Activated CD4-positive, alpha-beta T cell treated with anti-CD3 and anti-CD28 coated beads, Interleukin-2, amount 10 ng/mL, durations not matched to agents 7 days and 5 days (primary cell): ENCODE measurements at regions not wholly inside any gene's neighbourhood (a gene's known extent, or its start where the extent isn't known, plus 50 kb on each side); places are given as distances from the start of the nearest gene placed in this dataset.

Experiments used
- CTCF ChIA-PET: fragments of 350-600 bp; sonication (Branson Sonifier 250); formaldehyde crosslinking; loops from one replicate; lab custom pipeline; 2021; ENCODE audit warnings: antibody characterized with exemption; lab: Charles Lee
- POLR2A ChIA-PET: fragments of 350-600 bp; sonication (Branson Sonifier 250); formaldehyde crosslinking; loops from one replicate; lab custom pipeline; 2021; ENCODE audit warnings: antibody characterized with exemption; lab: Charles Lee
- DNase-seq: peaks from one replicate; pipeline ENCODE4 v3.0.0-alpha.2; 2020
- H3K27ac Mint-ChIP-seq: one replicate; pipeline ENCODE4 v1.8.0; 2021; ENCODE audit warnings: mild to moderate bottlenecking, moderate library complexity, mixed read lengths
- H3K27me3 Mint-ChIP-seq: one replicate; pipeline ENCODE4 v1.8.0; 2021; ENCODE audit warnings: mixed read lengths
- H3K36me3 Mint-ChIP-seq: one replicate; pipeline ENCODE4 v1.8.0; 2021; ENCODE audit warnings: low read depth, mixed read lengths
- H3K4me1 Mint-ChIP-seq: one replicate; pipeline ENCODE4 v1.8.0; 2021; ENCODE audit warnings: mixed read lengths
- H3K4me3 Mint-ChIP-seq: one replicate; pipeline ENCODE4 v1.8.0; 2021; ENCODE audit warnings: mild to moderate bottlenecking, moderate library complexity, mixed read lengths
- H3K9me3 Mint-ChIP-seq: one replicate; pipeline ENCODE4 v1.8.0; 2021; ENCODE audit warnings: mixed read lengths

- H3K36me3 Mint-ChIP-seq = no peaks in the 10 kb centered on the region
- peaks cover 3% of the 10 kb centered on the region for H3K9me3 Mint-ChIP-seq
- ChIA-PET POLR2A (no interaction called here), CTCF (no interaction called here)
- no peak overlapping the region for H3K27ac Mint-ChIP-seq
- no peaks in the 10 kb centered on the region for H3K4me1 Mint-ChIP-seq
- H3K4me3 Mint-ChIP-seq = no peak overlapping the region
- no peaks in the 10 kb centered on the region for H3K27me3 Mint-ChIP-seq
- DNase-seq = no peak
These were observed 2786.9 kb upstream of the PCDH20 start for GRCh38 chr13:64202517-64202916.

GRCh38 chr13:64197232-64197631 lies 2781.6 kb upstream of the PCDH20 start:
- no peaks in the 10 kb centered on the region for H3K9me3 Mint-ChIP-seq

GRCh38 chr13:64186503-64187250 lies 2771.0 kb upstream of the PCDH20 start:
- ChIA-PET POLR2A (no interaction called here), CTCF (no interaction called here)
- H3K4me1 Mint-ChIP-seq = no peaks in the 10 kb centered on the region
- no peak overlapping the region for H3K27ac Mint-ChIP-seq
- peaks cover 3% of the 10 kb centered on the region for H3K9me3 Mint-ChIP-seq
- DNase-seq = no peak
- H3K36me3 Mint-ChIP-seq = no peaks in the 10 kb centered on the region
- no peaks in the 10 kb centered on the region for H3K27me3 Mint-ChIP-seq
- H3K4me3 Mint-ChIP-seq = no peak overlapping the region

More at GRCh38 chr13:64197232-64197631, 2781.6 kb upstream of the PCDH20 start:
- ChIA-PET CTCF (no interaction called here), POLR2A (no interaction called here)
- Mint-ChIP-seq H3K4me1 (no peaks in the 10 kb centered on the region), H3K36me3 (no peaks in the 10 kb centered on the region), H3K4me3 (no peak overlapping the region), H3K27ac (no peak overlapping the region), H3K27me3 (no peaks in the 10 kb centered on the region)
- DNase-seq = no peak

GRCh38 chr13:64186071-64186470 lies 2770.4 kb upstream of the PCDH20 start:
- Mint-ChIP-seq H3K27me3 (no peaks in the 10 kb centered on the region), H3K36me3 (no peaks in the 10 kb centered on the region), H3K4me3 (no peak overlapping the region), H3K4me1 (no peaks in the 10 kb centered on the region), H3K27ac (no peak overlapping the region), H3K9me3 (peaks cover 3% of the 10 kb centered on the region)
- no peak for DNase-seq
- ChIA-PET POLR2A (no interaction called here), CTCF (no interaction called here)

- H3K4me1 Mint-ChIP-seq = no peaks in the 10 kb centered on the region
- no peak overlapping the region for H3K27ac Mint-ChIP-seq
- no peak for DNase-seq
- no peak overlapping the region for H3K4me3 Mint-ChIP-seq
- ChIA-PET POLR2A (no interaction called here), CTCF (no interaction called here)
- no peaks in the 10 kb centered on the region for H3K36me3 Mint-ChIP-seq
- peaks cover 11% of the 10 kb centered on the region for H3K9me3 Mint-ChIP-seq
- no peaks in the 10 kb centered on the region for H3K27me3 Mint-ChIP-seq
These were observed 2765.1 kb upstream of the PCDH20 start for GRCh38 chr13:64180756-64181155.

GRCh38 chr13:64165826-64166225 lies 2750.2 kb upstream of the PCDH20 start:
- no peak overlapping the region for H3K4me3 Mint-ChIP-seq
- CTCF ChIA-PET = no interaction called here

GRCh38 chr13:64164435-64164834 lies 2748.8 kb upstream of the PCDH20 start:
- no peak overlapping the region for H3K27ac Mint-ChIP-seq
- POLR2A ChIA-PET = no interaction called here

More at GRCh38 chr13:64165826-64166225, 2750.2 kb upstream of the PCDH20 start:
- H3K27ac Mint-ChIP-seq = no peak overlapping the region
- POLR2A ChIA-PET = no interaction called here
- H3K9me3 Mint-ChIP-seq = peaks cover 3% of the 10 kb centered on the region
- no peaks in the 10 kb centered on the region for H3K4me1 Mint-ChIP-seq
- H3K36me3 Mint-ChIP-seq = no peaks in the 10 kb centered on the region
- no peaks in the 10 kb centered on the region for H3K27me3 Mint-ChIP-seq
- DNase-seq = no peak

GRCh38 chr13:64160479-64160878 lies 2744.8 kb upstream of the PCDH20 start:
- H3K4me3 Mint-ChIP-seq = no peak overlapping the region
- CTCF ChIA-PET = no interaction called here
- peaks cover 4% of the 10 kb centered on the region for H3K9me3 Mint-ChIP-seq
- no peaks in the 10 kb centered on the region for H3K27me3 Mint-ChIP-seq
- no peaks in the 10 kb centered on the region for H3K4me1 Mint-ChIP-seq
- no peaks in the 10 kb centered on the region for H3K36me3 Mint-ChIP-seq
- H3K27ac Mint-ChIP-seq = no peak overlapping the region
- no peak for DNase-seq
- POLR2A ChIA-PET = no interaction called here

More at GRCh38 chr13:64164435-64164834, 2748.8 kb upstream of the PCDH20 start:
- H3K36me3 Mint-ChIP-seq = no peaks in the 10 kb centered on the region
- H3K4me1 Mint-ChIP-seq = no peaks in the 10 kb centered on the region
- H3K27me3 Mint-ChIP-seq = no peaks in the 10 kb centered on the region
- peaks cover 4% of the 10 kb centered on the region for H3K9me3 Mint-ChIP-seq
- DNase-seq = no peak
- CTCF ChIA-PET = no interaction called here
- no peak overlapping the region for H3K4me3 Mint-ChIP-seq

- ChIA-PET POLR2A (no interaction called here), CTCF (no interaction called here)
- Mint-ChIP-seq H3K4me1 (no peaks in the 10 kb centered on the region), H3K4me3 (no peak overlapping the region), H3K27me3 (no peaks in the 10 kb centered on the region), H3K36me3 (no peaks in the 10 kb centered on the region), H3K27ac (no peak overlapping the region), H3K9me3 (peaks cover 4% of the 10 kb centered on the region)
- no peak for DNase-seq
These were observed 2743.3 kb upstream of the PCDH20 start for GRCh38 chr13:64158908-64159307.

GRCh38 chr13:64154514-64154913 lies 2738.9 kb upstream of the PCDH20 start:
- no peak for DNase-seq
- Mint-ChIP-seq H3K27ac (no peak overlapping the region), H3K4me1 (no peaks in the 10 kb centered on the region), H3K27me3 (no peaks in the 10 kb centered on the region), H3K36me3 (no peaks in the 10 kb centered on the region), H3K9me3 (peaks cover 5% of the 10 kb centered on the region), H3K4me3 (no peak overlapping the region)
- CTCF ChIA-PET = no interaction called here
- POLR2A ChIA-PET = no interaction called here

GRCh38 chr13:64130600-64130999 lies 2715.0 kb upstream of the PCDH20 start:
- no peaks in the 10 kb centered on the region for H3K36me3 Mint-ChIP-seq
- H3K27me3 Mint-ChIP-seq = no peaks in the 10 kb centered on the region
- H3K9me3 Mint-ChIP-seq = peaks cover 14% of the 10 kb centered on the region
- ChIA-PET POLR2A (no interaction called here), CTCF (no interaction called here)
- H3K27ac Mint-ChIP-seq = no peak overlapping the region
- no peaks in the 10 kb centered on the region for H3K4me1 Mint-ChIP-seq
- no peak for DNase-seq
- H3K4me3 Mint-ChIP-seq = no peak overlapping the region

GRCh38 chr13:64130171-64130570 lies 2714.5 kb upstream of the PCDH20 start:
- ChIA-PET CTCF (no interaction called here), POLR2A (no interaction called here)
- Mint-ChIP-seq H3K27me3 (no peaks in the 10 kb centered on the region), H3K4me3 (no peak overlapping the region), H3K36me3 (no peaks in the 10 kb centered on the region), H3K27ac (no peak overlapping the region), H3K9me3 (peaks cover 12% of the 10 kb centered on the region), H3K4me1 (no peaks in the 10 kb centered on the region)
- no peak for DNase-seq

- Mint-ChIP-seq H3K36me3 (no peaks in the 10 kb centered on the region), H3K4me1 (no peaks in the 10 kb centered on the region), H3K27ac (no peak overlapping the region), H3K27me3 (no peaks in the 10 kb centered on the region), H3K4me3 (no peak overlapping the region), H3K9me3 (peaks cover 2% of the 10 kb centered on the region)
- DNase-seq = no peak
- ChIA-PET POLR2A (no interaction called here), CTCF (no interaction called here)
These were observed 2712.2 kb upstream of the PCDH20 start for GRCh38 chr13:64127856-64128255.

GRCh38 chr13:64127192-64127591 lies 2711.5 kb upstream of the PCDH20 start:
- Mint-ChIP-seq H3K27me3 (no peaks in the 10 kb centered on the region), H3K36me3 (no peaks in the 10 kb centered on the region), H3K4me3 (no peak overlapping the region), H3K4me1 (no peaks in the 10 kb centered on the region), H3K9me3 (peaks cover 2% of the 10 kb centered on the region), H3K27ac (no peak overlapping the region)
- ChIA-PET CTCF (no interaction called here), POLR2A (no interaction called here)
- DNase-seq = no peak
